Choroid plexus epithelial cell (primary cell): ENCODE measurements at regions not wholly inside any gene's neighbourhood (a gene's known extent, or its start where the extent isn't known, plus 50 kb on each side); places are given as distances from the start of the nearest gene placed in this dataset.

ENCODE experiments used
- DNase-seq: peaks from one replicate; pipeline ENCODE4 v3.0.0-alpha.2; 2010; ENCODE audit warnings: low read depth
- H3K4me3 ChIP-seq: 2 replicates; pipeline ENCODE4 v1.5.1; 2011; ENCODE audit warnings: low read depth, mild to moderate bottlenecking, control low read depth, low read length, moderate library complexity
- TF ChIP-seq, protein P1 (sequence below): conservative IDR thresholded peaks from 2 replicates; pipeline ENCODE4 v1.5.1; 2011; ENCODE audit warnings: low read depth, mild to moderate bottlenecking, control low read depth, inconsistent platforms, low read length, moderate library complexity

DNA sequence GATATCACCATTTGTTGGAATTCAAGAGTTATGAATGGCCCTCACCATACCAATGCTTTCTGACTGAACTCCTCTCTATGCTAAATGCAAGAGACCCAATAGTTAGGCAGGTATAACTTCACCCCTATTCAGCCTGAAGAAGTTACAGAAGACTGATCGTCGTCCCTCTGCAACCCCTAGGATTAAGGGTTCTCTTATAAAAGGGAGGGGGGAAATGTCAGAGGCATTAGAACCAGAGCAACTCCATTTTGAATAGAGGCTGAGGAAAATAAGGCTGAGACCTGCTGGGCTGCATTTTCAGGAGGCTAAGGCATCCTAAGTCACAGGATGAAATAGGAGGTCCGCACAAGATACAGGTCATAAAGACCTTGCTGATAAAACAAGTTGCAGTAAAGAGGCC is 494.3 kb downstream of the SPRY1 start:
- TF ChIP-seq, protein P1, sequence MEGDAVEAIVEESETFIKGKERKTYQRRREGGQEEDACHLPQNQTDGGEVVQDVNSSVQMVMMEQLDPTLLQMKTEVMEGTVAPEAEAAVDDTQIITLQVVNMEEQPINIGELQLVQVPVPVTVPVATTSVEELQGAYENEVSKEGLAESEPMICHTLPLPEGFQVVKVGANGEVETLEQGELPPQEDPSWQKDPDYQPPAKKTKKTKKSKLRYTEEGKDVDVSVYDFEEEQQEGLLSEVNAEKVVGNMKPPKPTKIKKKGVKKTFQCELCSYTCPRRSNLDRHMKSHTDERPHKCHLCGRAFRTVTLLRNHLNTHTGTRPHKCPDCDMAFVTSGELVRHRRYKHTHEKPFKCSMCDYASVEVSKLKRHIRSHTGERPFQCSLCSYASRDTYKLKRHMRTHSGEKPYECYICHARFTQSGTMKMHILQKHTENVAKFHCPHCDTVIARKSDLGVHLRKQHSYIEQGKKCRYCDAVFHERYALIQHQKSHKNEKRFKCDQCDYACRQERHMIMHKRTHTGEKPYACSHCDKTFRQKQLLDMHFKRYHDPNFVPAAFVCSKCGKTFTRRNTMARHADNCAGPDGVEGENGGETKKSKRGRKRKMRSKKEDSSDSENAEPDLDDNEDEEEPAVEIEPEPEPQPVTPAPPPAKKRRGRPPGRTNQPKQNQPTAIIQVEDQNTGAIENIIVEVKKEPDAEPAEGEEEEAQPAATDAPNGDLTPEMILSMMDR: no peak
- H3K4me3 ChIP-seq: no peak overlapping the region

DNA sequence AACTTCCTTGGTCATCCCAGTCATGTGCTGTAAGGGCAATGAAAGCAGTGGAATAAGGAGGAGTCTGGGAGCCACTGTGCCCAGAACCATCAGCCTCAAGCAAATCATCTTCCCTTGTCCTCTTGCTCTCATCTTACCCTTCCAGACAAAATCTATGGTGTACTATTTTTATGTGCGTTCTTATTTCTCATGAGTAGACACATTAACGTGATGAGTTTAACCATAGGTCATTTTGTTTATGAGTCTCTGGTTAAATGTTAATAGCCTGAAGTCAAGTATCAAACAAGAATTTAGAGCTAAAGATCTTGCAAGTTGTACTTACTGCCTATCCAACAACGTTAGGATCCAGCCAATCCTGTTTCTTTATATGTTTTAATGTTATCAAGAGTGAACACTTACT is 495.3 kb downstream of the SPRY1 start:
- TF ChIP-seq, protein P1: no peak
- no peak overlapping the region for H3K4me3 ChIP-seq
- no peak for DNase-seq

More for the DNA sequence above, 494.3 kb downstream of the SPRY1 start:
- DNase-seq: no peak

- peak; percentile 19 for DNase-seq
- TF ChIP-seq, protein P1: no peak
- H3K4me3 ChIP-seq: no peak overlapping the region
Observed at GRCh38 chr4:123892368-123892976, 495.9 kb downstream of the SPRY1 start.

GRCh38 chr4:123893011-123893981 is 496.7 kb downstream of the SPRY1 start:
- H3K4me3 ChIP-seq: no peak overlapping the region
- peak; percentile 44 for DNase-seq
- TF ChIP-seq, protein P1: no peak

DNA sequence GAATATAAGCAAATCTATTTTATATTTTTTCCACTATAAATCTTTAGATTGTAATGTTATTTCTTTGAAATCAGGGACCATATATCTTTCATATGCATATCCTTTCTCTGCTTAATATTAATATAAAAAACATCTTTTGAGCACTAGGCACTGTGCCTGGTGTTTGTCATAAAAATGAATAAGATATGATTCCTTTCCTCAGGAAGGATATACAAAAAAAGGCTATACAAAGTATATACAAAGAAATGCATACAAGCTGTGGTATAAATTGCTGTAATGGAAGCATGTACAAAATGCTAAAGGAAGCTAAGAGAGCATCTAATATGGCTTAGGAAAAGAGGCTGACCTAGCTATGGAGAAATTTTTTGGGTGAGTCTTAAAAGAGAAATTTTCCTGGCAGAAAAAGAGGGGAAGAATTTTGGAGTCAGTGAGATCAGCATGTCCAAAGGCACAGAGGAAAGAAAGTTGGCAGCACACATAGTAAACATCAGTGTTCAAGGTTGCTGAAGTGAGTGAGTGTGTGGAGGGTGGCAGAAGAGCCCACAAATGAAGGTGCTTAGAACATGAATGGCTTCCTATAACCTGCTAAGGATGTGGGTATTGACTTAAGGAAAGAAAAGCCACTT is 500.0 kb downstream of the SPRY1 start:
- TF ChIP-seq, protein P1: no peak
- peak; percentile 6 for DNase-seq
- H3K4me3 ChIP-seq: no peak overlapping the region

- DNase-seq: no peak
- TF ChIP-seq, protein P1: no peak
- no peak overlapping the region for H3K4me3 ChIP-seq
Observed at GRCh38 chr4:123898946-123899666, 502.5 kb downstream of the SPRY1 start.
